SH-SY5Y (cell line): ENCODE measurements at regions not wholly inside any gene's neighbourhood (a gene's known extent, or its start where the extent isn't known, plus 50 kb on each side); places are given as distances from the start of the nearest gene placed in this dataset.

Source experiments
- GATA2 ChIP-seq: IDR thresholded peaks from 2 replicates; pipeline ENCODE4 v1.6.1; 2011; ENCODE audit warnings: mild to moderate bottlenecking, low read depth, low read length
- GATA3 ChIP-seq: IDR thresholded peaks from 2 replicates; pipeline ENCODE4 v1.6.1; 2011; ENCODE audit warnings: low read depth, mild to moderate bottlenecking, low read length, moderate library complexity

DNA sequence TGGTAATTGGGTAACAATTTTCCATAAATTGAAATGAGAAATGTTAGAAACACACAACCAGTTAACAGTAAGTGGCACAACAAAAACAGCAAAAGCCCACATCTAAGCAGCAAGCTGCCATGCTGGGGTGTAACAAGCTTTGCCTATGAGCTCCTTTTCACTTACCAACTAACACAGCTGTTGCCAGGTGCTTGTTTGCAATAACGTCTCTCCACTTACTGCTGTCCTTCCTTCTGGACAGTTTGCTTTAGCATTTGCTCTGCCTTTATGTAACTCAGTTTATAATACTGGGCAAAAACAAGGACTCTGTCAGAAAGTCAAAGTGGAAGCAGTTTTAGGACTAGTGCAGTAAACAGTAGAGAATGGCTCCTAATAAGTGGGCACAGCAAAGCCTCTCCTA, 740.9 kb downstream of the POM121L12 start:
- no peak for TF ChIP-seq GATA3
- TF ChIP-seq GATA2: no peak
